ENCODE measurements at regions not wholly inside any gene's neighbourhood (a gene's known extent, or its start where the extent isn't known, plus 50 kb on each side); places are given as distances from the start of the nearest gene placed in this dataset.

GRCh38 chr20:56989516-56989915 is 276.9 kb downstream of the BMP7 start:
- intact Hi-C loops (cut with DNase I): no loop called here
- no peaks in the 10 kb centered on the region for H3K36me3 ChIP-seq (ENCODE audit: control insufficient read depth in 2 of 3, insufficient read depth in 3 of 3, low read length in 3 of 3)
- TF ChIP-seq, protein P1, sequence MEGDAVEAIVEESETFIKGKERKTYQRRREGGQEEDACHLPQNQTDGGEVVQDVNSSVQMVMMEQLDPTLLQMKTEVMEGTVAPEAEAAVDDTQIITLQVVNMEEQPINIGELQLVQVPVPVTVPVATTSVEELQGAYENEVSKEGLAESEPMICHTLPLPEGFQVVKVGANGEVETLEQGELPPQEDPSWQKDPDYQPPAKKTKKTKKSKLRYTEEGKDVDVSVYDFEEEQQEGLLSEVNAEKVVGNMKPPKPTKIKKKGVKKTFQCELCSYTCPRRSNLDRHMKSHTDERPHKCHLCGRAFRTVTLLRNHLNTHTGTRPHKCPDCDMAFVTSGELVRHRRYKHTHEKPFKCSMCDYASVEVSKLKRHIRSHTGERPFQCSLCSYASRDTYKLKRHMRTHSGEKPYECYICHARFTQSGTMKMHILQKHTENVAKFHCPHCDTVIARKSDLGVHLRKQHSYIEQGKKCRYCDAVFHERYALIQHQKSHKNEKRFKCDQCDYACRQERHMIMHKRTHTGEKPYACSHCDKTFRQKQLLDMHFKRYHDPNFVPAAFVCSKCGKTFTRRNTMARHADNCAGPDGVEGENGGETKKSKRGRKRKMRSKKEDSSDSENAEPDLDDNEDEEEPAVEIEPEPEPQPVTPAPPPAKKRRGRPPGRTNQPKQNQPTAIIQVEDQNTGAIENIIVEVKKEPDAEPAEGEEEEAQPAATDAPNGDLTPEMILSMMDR (IDR thresholded peaks at IDR 0.05; ENCODE audit: borderline replicate concordance, extremely low read depth, insufficient read depth): no peak
- FAIRE-seq (no peak), DNase-seq (no peak)
- H3K4me3 ChIP-seq (ENCODE audit: low read length in 3 of 3): no peak overlapping the region
- H3K27me3 ChIP-seq (ENCODE audit: control insufficient read depth, insufficient read depth, low read length): no peaks in the 10 kb centered on the region
- peaks cover 0 to 24% (median 9%) of the 10 kb centered on the region in 3 donors for H3K9me3 ChIP-seq (ENCODE audit: control insufficient read depth in 2 of 3, insufficient read depth in 1 of 3, low read length in 3 of 3)
- H3K27ac ChIP-seq (ENCODE audit: low read depth in 2 of 2, low read length in 2 of 2): no peak overlapping the region
- no peak overlapping the region for H3K9ac ChIP-seq (ENCODE audit: low read length in 3 of 3)
- H3K4me1 ChIP-seq (ENCODE audit: control insufficient read depth in 2 of 3, insufficient read depth in 2 of 3, low read depth in 1 of 3, low read length in 3 of 3): no peaks in the 10 kb centered on the region

- H3K4me3 ChIP-seq (ENCODE audit: low read length in 3 of 3): no peak overlapping the region
- FAIRE-seq (no peak), DNase-seq (no peak)
- TF ChIP-seq, protein P1 (IDR thresholded peaks at IDR 0.05; ENCODE audit: borderline replicate concordance, extremely low read depth, insufficient read depth): no peak
- peaks cover 0 to 2% (median 0%) of the 10 kb centered on the region in 3 donors for H3K9me3 ChIP-seq (ENCODE audit: control insufficient read depth in 2 of 3, insufficient read depth in 1 of 3, low read length in 3 of 3)
- no peak overlapping the region for H3K9ac ChIP-seq (ENCODE audit: low read length in 3 of 3)
- intact Hi-C loops (cut with DNase I): no loop called here
- no peaks in the 10 kb centered on the region for H3K36me3 ChIP-seq (ENCODE audit: control insufficient read depth in 2 of 3, insufficient read depth in 3 of 3, low read length in 3 of 3)
- no peaks in the 10 kb centered on the region for H3K4me1 ChIP-seq (ENCODE audit: control insufficient read depth in 2 of 3, insufficient read depth in 2 of 3, low read depth in 1 of 3, low read length in 3 of 3)
- no peaks in the 10 kb centered on the region for H3K27me3 ChIP-seq (ENCODE audit: control insufficient read depth, insufficient read depth, low read length)
- no peak overlapping the region for H3K27ac ChIP-seq (ENCODE audit: low read depth in 2 of 2, low read length in 2 of 2)
These were observed 273.4 kb downstream of the BMP7 start for GRCh38 chr20:56993020-56993559.

DNA sequence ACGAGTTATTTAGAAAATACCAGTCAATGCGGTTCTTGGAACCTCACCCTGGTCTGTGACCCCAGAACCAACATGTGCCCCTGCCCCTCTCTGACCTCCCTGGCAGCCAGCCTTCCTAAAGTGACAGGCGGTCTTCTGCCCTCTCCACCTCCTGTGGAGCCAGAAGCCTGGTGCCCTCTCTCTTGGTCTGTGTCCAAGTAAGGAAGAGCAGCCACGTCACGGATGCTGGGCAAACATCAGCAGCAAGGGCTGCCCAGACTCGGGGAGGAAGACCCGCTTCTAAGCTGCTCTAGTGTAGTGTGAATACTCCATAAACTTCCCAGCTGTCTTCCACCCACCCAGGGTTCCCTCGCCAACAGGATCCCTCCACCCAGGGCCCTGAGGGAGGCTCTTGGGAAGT is 272.4 kb downstream of the BMP7 start:
- no peak overlapping the region for H3K9ac ChIP-seq (ENCODE audit: low read length in 3 of 3)
- H3K4me1 ChIP-seq (ENCODE audit: control insufficient read depth in 2 of 3, insufficient read depth in 2 of 3, low read depth in 1 of 3, low read length in 3 of 3): no peaks in the 10 kb centered on the region
- H3K9me3 ChIP-seq (ENCODE audit: control insufficient read depth in 2 of 3, insufficient read depth in 1 of 3, low read length in 3 of 3): peaks cover 0 to 11% (median 0%) of the 10 kb centered on the region in 3 donors
- no peaks in the 10 kb centered on the region for H3K27me3 ChIP-seq (ENCODE audit: control insufficient read depth, insufficient read depth, low read length)
- no peaks in the 10 kb centered on the region for H3K36me3 ChIP-seq (ENCODE audit: control insufficient read depth in 2 of 3, insufficient read depth in 3 of 3, low read length in 3 of 3)
- no peak for DNase-seq
- no peak overlapping the region for H3K27ac ChIP-seq (ENCODE audit: low read depth in 2 of 2, low read length in 2 of 2)
- no peak overlapping the region for H3K4me3 ChIP-seq (ENCODE audit: low read length in 3 of 3)
- TF ChIP-seq, protein P1 (IDR thresholded peaks at IDR 0.05; ENCODE audit: borderline replicate concordance, extremely low read depth, insufficient read depth): no peak
- FAIRE-seq: no peak
- intact Hi-C loops (cut with DNase I): no loop called here

DNA sequence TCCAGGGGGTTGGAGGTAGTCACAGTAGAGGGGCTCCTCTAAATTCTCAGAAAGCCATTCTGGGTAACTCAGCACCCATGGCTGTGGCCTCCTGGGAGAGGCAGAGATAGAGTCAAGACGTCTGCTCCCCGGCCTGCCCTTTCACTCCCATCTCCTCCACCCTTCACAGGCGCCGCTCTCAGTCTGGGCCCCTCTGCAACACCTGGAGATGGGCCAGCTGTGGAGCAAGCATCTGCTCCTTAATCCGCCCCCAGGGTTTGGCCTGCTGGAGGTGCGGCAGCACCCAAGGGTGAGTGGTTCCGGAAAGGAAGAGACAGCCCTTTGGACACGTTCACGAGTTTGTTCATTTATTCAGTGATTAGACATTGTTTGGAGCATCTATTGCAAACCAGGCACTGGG is 271.3 kb downstream of the BMP7 start:
- FAIRE-seq (no peak), DNase-seq (no peak)
- peaks cover 0 to 16% (median 0%) of the 10 kb centered on the region in 3 donors for H3K9me3 ChIP-seq (ENCODE audit: control insufficient read depth in 2 of 3, insufficient read depth in 1 of 3, low read length in 3 of 3)
- H3K27ac ChIP-seq (ENCODE audit: low read depth in 2 of 2, low read length in 2 of 2): no peak overlapping the region
- no peak overlapping the region for H3K4me3 ChIP-seq (ENCODE audit: low read length in 3 of 3)
- no peaks in the 10 kb centered on the region for H3K4me1 ChIP-seq (ENCODE audit: control insufficient read depth in 2 of 3, insufficient read depth in 2 of 3, low read depth in 1 of 3, low read length in 3 of 3)
- no peaks in the 10 kb centered on the region for H3K27me3 ChIP-seq (ENCODE audit: control insufficient read depth, insufficient read depth, low read length)
- H3K36me3 ChIP-seq (ENCODE audit: control insufficient read depth in 2 of 3, insufficient read depth in 3 of 3, low read length in 3 of 3): no peaks in the 10 kb centered on the region
- intact Hi-C loops (cut with DNase I): no loop called here
- H3K9ac ChIP-seq (ENCODE audit: low read length in 3 of 3): no peak overlapping the region
- TF ChIP-seq, protein P1 (IDR thresholded peaks at IDR 0.05; ENCODE audit: borderline replicate concordance, extremely low read depth, insufficient read depth): no peak

Data from kidney (tissue), 13 donors.